ENCODE measurements at regions not wholly inside any gene's neighbourhood (a gene's known extent, or its start where the extent isn't known, plus 50 kb on each side); places are given as distances from the start of the nearest gene placed in this dataset.

- TF ChIP-seq CTCF (IDR thresholded peaks at IDR 0.05; ENCODE audit: low read depth, low read length), result peak; percentile 62
- Histone ChIP-seq H3K9me3 (ENCODE audit: severe bottlenecking) (no peaks in the 10 kb centered on the region), H3K27me3 (ENCODE audit: insufficient read depth, low read depth, severe bottlenecking) (no peaks in the 10 kb centered on the region), H3K27ac (no peak overlapping the region), H3K36me3 (no peaks in the 10 kb centered on the region), H3K4me3 (ENCODE audit: low read depth, low read length) (no peak overlapping the region)
- peak; percentile 47 for DNase-seq
Observed at GRCh38 chr2:206392118-206392517, 51.2 kb upstream of the ADAM23 start.

All from WERI-Rb-1 (cell line).